Hepatocyte (in vitro differentiated cells): ENCODE measurements at regions not wholly inside any gene's neighbourhood (a gene's known extent, or its start where the extent isn't known, plus 50 kb on each side); places are given as distances from the start of the nearest gene placed in this dataset.
"Not testable (repeated sequence)": the region's sequence is repeated elsewhere in the genome, so short reads cannot be mapped to it uniquely, and the experiment has no call there.

Experiments
- DNase-seq: peaks from one replicate; pipeline ENCODE4 v3.0.0-alpha.2; 2016; ENCODE audit warnings: low spot score
- H2AFZ ChIP-seq: fragments of 200-600 bp; sonication (generic); 2 replicates; pipeline ENCODE4 v1.6.0; 2016; ENCODE audit warnings: antibody characterized with exemption, mild to moderate bottlenecking
- H3K27ac ChIP-seq: fragments of 200-600 bp; sonication (generic); 2 replicates; pipeline ENCODE4 v1.5.1; 2016; ENCODE audit warnings: mild to moderate bottlenecking
- H3K27me3 ChIP-seq: fragments of 200-600 bp; sonication (generic); 2 replicates; pipeline ENCODE4 v1.6.1; 2016
- H3K36me3 ChIP-seq: fragments of 200-600 bp; sonication (generic); replicated peaks from 2 replicates; pipeline ENCODE4 v1.5.1; 2016; ENCODE audit warnings: low read depth; ENCODE audit not compliant: insufficient read depth
- H3K4me1 ChIP-seq: fragments of 200-600 bp; sonication (generic); 2 replicates; pipeline ENCODE4 v1.5.1; 2016; ENCODE audit warnings: mild to moderate bottlenecking, moderate library complexity; ENCODE audit not compliant: insufficient read depth
- H3K4me2 ChIP-seq: fragments of 200-600 bp; sonication (generic); 2 replicates; pipeline ENCODE4 v1.6.0; 2016
- H3K4me3 ChIP-seq: fragments of 200-600 bp; sonication (generic); 2 replicates; pipeline ENCODE4 v1.5.1; 2016; ENCODE audit warnings: mild to moderate bottlenecking
- H3K79me2 ChIP-seq: fragments of 200-600 bp; sonication (generic); 2 replicates; pipeline ENCODE4 v1.6.0; 2017; ENCODE audit warnings: mild to moderate bottlenecking
- H3K9me2 ChIP-seq: fragments of 200-600 bp; sonication (generic); replicated peaks from 2 replicates; pipeline ENCODE4 v1.6.0; 2017; ENCODE audit warnings: mild to moderate bottlenecking; ENCODE audit not compliant: insufficient read depth
- H3K9me3 ChIP-seq: fragments of 200-600 bp; sonication (generic); 2 replicates; pipeline ENCODE4 v1.5.1; 2016; ENCODE audit warnings: low read depth, mild to moderate bottlenecking
- H4K20me1 ChIP-seq: fragments of 200-600 bp; sonication (generic); 2 replicates; pipeline ENCODE4 v1.6.0; 2016; ENCODE audit warnings: mild to moderate bottlenecking; ENCODE audit not compliant: insufficient read depth, poor library complexity, severe bottlenecking
- CTCF ChIP-seq: fragments of 200-600 bp; sonication (generic); IDR thresholded peaks from 2 replicates; pipeline ENCODE4 v1.5.1; 2016; ENCODE audit warnings: antibody characterized with exemption, mild to moderate bottlenecking; ENCODE audit not compliant: poor library complexity
- EZH2 ChIP-seq: fragments of 200-600 bp; sonication (generic); IDR thresholded peaks from 2 replicates; pipeline ENCODE4 v1.6.1; 2016; ENCODE audit warnings: antibody characterized with exemption, mild to moderate bottlenecking, borderline replicate concordance
- EZH2phosphoT487 ChIP-seq: fragments of 200-600 bp; sonication (generic); IDR thresholded peaks from one replicate; pipeline ENCODE4 v1.6.1; 2018; ENCODE audit warnings: antibody characterized with exemption, mild to moderate bottlenecking, low read depth, moderate library complexity; ENCODE audit not compliant: unreplicated experiment, severe bottlenecking
- WGBS: methylation state at CpG from one replicate; pipeline ENCODE4 v1.1.6; 2016; ENCODE audit warnings: low lambda C conversion rate; ENCODE audit errors: missing lambda C conversion rate; 5-methylcytosine and 5-hydroxymethylcytosine counted together

DNA sequence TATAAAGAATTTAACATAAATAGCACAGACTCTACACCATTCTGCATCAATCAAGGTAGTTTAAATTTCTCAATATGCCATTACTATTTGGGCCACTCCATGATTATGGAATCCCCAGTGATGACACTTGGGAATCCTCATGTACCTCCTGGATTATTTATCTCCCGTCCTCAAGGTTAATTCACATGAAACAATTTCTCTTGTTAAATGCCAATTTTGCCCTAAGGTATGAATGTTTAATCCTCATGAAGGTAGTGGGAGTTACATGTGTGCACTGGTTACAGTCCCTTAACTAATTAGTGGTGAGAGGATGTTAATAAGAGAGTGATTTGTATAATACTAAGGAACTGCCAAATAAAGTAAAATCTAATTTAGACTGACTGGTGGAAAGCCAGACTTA lies 372.3 kb upstream of the MDFIC2 start:
- H4K20me1 ChIP-seq, result no peaks in the 10 kb centered on the region
- TF ChIP-seq EZH2, result no peak
- no peak for TF ChIP-seq EZH2phosphoT487
- no peak for TF ChIP-seq CTCF
- H3K27me3 ChIP-seq, result no peaks in the 10 kb centered on the region
- 71% methylated on average over 1 of the region's 1 CpG for WGBS
- no peaks in the 10 kb centered on the region for H3K79me2 ChIP-seq
- no peaks in the 10 kb centered on the region for H3K9me2 ChIP-seq
- H3K4me2 ChIP-seq, result no peak overlapping the region
- no peak overlapping the region for H3K4me3 ChIP-seq
- H3K9me3 ChIP-seq, result no peaks in the 10 kb centered on the region
- H3K27ac ChIP-seq, result no peak overlapping the region
- no peak for DNase-seq
- no peak overlapping the region for H2AFZ ChIP-seq
- no peaks in the 10 kb centered on the region for H3K36me3 ChIP-seq
- H3K4me1 ChIP-seq, result no peaks in the 10 kb centered on the region

GRCh38 chr3:70675810-70676209 lies 363.4 kb upstream of the MDFIC2 start:
- H3K79me2 ChIP-seq, H3K9me3 ChIP-seq, H3K36me3 ChIP-seq, H3K4me2 ChIP-seq, H3K9me2 ChIP-seq, H3K27me3 ChIP-seq, DNase-seq, H3K4me1 ChIP-seq, H2AFZ ChIP-seq, H3K27ac ChIP-seq, H3K4me3 ChIP-seq, H4K20me1 ChIP-seq: not testable (repeated sequence)
- WGBS, result 82% methylated on average over 3 of the region's 3 CpGs

DNA sequence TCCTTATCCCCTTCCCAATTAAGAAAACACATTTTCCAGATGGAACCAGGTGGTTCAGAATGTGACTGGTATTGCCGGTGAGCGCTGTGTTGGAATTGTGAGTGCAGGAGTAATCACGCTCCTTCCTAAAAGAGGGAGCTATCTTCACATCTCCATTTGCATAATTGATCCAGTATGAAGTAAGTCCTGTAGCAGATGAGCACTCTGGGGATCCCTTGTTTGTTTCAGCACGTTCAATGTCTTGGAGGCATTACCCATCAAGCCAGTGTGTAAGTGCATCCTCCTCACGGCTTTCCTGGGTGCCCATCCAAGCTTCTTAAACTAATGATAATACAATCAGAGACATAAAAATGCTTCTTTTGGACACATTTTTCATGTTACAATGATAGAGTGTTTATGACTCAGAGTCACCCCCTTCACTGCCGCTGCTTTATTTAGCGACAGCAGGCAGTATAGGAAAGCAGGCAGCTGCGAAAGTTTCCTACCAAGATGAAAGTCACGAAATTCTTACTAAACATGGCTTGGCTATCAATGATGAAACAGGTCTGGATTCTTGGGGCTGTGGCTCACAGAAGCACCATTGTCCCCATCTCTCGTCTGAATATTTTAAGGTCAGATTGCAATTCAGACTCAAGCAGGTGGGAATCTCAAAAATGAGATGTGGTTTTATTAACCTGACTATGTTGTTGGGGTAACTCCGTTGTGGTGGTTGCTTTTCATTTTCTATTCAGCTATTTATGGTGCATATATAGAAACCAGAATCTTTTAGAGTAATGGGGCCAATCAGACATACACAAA lies 346.3 kb upstream of the MDFIC2 start:
- Histone ChIP-seq H3K4me1 (no peaks in the 10 kb centered on the region), H3K79me2 (no peaks in the 10 kb centered on the region), H2AFZ (no peak overlapping the region), H3K4me3 (no peak overlapping the region), H3K27me3 (no peaks in the 10 kb centered on the region), H3K9me2 (no peaks in the 10 kb centered on the region), H4K20me1 (no peaks in the 10 kb centered on the region), H3K9me3 (no peaks in the 10 kb centered on the region), H3K36me3 (no peaks in the 10 kb centered on the region), H3K4me2 (no peak overlapping the region), H3K27ac (no peak overlapping the region)
- DNase-seq, result no peak
- TF ChIP-seq EZH2, result no peak
- TF ChIP-seq CTCF, result no peak
- no peak for TF ChIP-seq EZH2phosphoT487
- WGBS, result 85% methylated on average over 11 of the region's 11 CpGs

GRCh38 chr3:70657454-70657853 lies 345.0 kb upstream of the MDFIC2 start:
- H2AFZ ChIP-seq, result no peak overlapping the region
- H3K27me3 ChIP-seq, result no peaks in the 10 kb centered on the region
- no peaks in the 10 kb centered on the region for H3K36me3 ChIP-seq
- no peak overlapping the region for H3K4me3 ChIP-seq
- H3K4me2 ChIP-seq, result no peak overlapping the region
- no peak overlapping the region for H3K27ac ChIP-seq
- H4K20me1 ChIP-seq, result no peaks in the 10 kb centered on the region
- H3K9me3 ChIP-seq, result no peaks in the 10 kb centered on the region
- H3K79me2 ChIP-seq, result no peaks in the 10 kb centered on the region
- TF ChIP-seq EZH2phosphoT487, result no peak
- no peak for TF ChIP-seq CTCF
- TF ChIP-seq EZH2, result no peak
- no peak for DNase-seq
- H3K4me1 ChIP-seq, result no peaks in the 10 kb centered on the region
- WGBS, result 81% methylated on average over 2 of the region's 2 CpGs
- no peaks in the 10 kb centered on the region for H3K9me2 ChIP-seq
